HG03378 (cell line): ENCODE measurements at regions not wholly inside any gene's neighbourhood (a gene's known extent, or its start where the extent isn't known, plus 50 kb on each side); places are given as distances from the start of the nearest gene placed in this dataset.
"Not testable (repeated sequence)": the region's sequence is repeated elsewhere in the genome, so short reads cannot be mapped to it uniquely, and the experiment has no call there.

ENCODE experiments used
- ATAC-seq: cut with Tn5 transposase; IDR thresholded peaks from one replicate; pipeline ENCODE4 v1.9.1; 2021; ENCODE audit warnings: mild to moderate bottlenecking, moderate library complexity; ENCODE audit not compliant: unreplicated experiment

- ATAC-seq = no peak
Observed at GRCh38 chr1:178639326-178639725, 85.7 kb upstream of the RALGPS2 start.

- no peak for ATAC-seq
Observed at GRCh38 chr1:178642282-178642681, 82.8 kb upstream of the RALGPS2 start.

- no peak for ATAC-seq
Observed at GRCh38 chr1:178643349-178643748, 81.7 kb upstream of the RALGPS2 start.

GRCh38 chr1:178643831-178644230 lies 81.2 kb upstream of the RALGPS2 start:
- ATAC-seq = no peak

- no peak for ATAC-seq
Observed at GRCh38 chr1:178644308-178645120, 80.5 kb upstream of the RALGPS2 start.

GRCh38 chr1:178645157-178645807 lies 79.8 kb upstream of the RALGPS2 start:
- ATAC-seq = no peak

- no peak for ATAC-seq
Observed at GRCh38 chr1:178645808-178646200, 79.2 kb upstream of the RALGPS2 start.

- ATAC-seq = no peak
Observed at GRCh38 chr1:178646821-178647220, 78.2 kb upstream of the RALGPS2 start.

- ATAC-seq = no peak
Observed at GRCh38 chr1:178648151-178648550, 76.9 kb upstream of the RALGPS2 start.

GRCh38 chr1:178649582-178650350 lies 75.3 kb upstream of the RALGPS2 start:
- no peak for ATAC-seq

GRCh38 chr1:178650934-178651511 lies 74.0 kb upstream of the RALGPS2 start:
- ATAC-seq = no peak

- ATAC-seq = no peak
Observed at GRCh38 chr1:178651742-178652141, 73.3 kb upstream of the RALGPS2 start.

- ATAC-seq = no peak
Observed at GRCh38 chr1:178652506-178653490, 72.2 kb upstream of the RALGPS2 start.

GRCh38 chr1:178659789-178660208 lies 65.2 kb upstream of the RALGPS2 start:
- ATAC-seq = peak; percentile 85

- ATAC-seq = no peak
Observed at GRCh38 chr1:178660461-178660860, 64.6 kb upstream of the RALGPS2 start.

- peak; percentile 72 for ATAC-seq
Observed at GRCh38 chr1:178664278-178664677, 60.8 kb upstream of the RALGPS2 start.

GRCh38 chr1:178665579-178665978 lies 59.5 kb upstream of the RALGPS2 start:
- no peak for ATAC-seq

GRCh38 chr1:178666891-178667290 lies 58.2 kb upstream of the RALGPS2 start:
- ATAC-seq = not testable (repeated sequence)

- ATAC-seq = no peak
Observed at GRCh38 chr1:178672434-178672833, 52.6 kb upstream of the RALGPS2 start.

- ATAC-seq = not testable (repeated sequence)
Observed at GRCh38 chr1:178674559-178674958, 50.5 kb upstream of the RALGPS2 start.
